Lower lobe of right lung (tissue), 2 donors: ENCODE measurements at regions not wholly inside any gene's neighbourhood (a gene's known extent, or its start where the extent isn't known, plus 50 kb on each side); places are given as distances from the start of the nearest gene placed in this dataset.

Experiments
- ATAC-seq, 2 donors: fragments of 200-7000 bp; cut with Tn5 transposase; one replicate each; pipeline ENCODE4 v1.9.1; 2020 to 2022; ENCODE audit warnings: mild to moderate bottlenecking in 2 of 2, moderate library complexity in 2 of 2
- DNase-seq: peaks from one replicate; pipeline ENCODE4 v3.0.0-alpha.2; 2020
- H3K27ac ChIP-seq: fragments of 200-600 bp; one replicate; pipeline ENCODE4 v1.8.0; 2022
- H3K27me3 ChIP-seq: fragments of 200-600 bp; one replicate; pipeline ENCODE4 v1.8.0; 2022; ENCODE audit warnings: low read depth
- H3K36me3 ChIP-seq: fragments of 200-600 bp; one replicate; pipeline ENCODE4 v1.8.0; 2022; ENCODE audit warnings: mild to moderate bottlenecking
- H3K4me1 ChIP-seq: fragments of 200-600 bp; one replicate; pipeline ENCODE4 v1.8.0; 2022
- H3K4me3 ChIP-seq: fragments of 200-600 bp; one replicate; pipeline ENCODE4 v1.8.0; 2022; ENCODE audit warnings: mild to moderate bottlenecking
- H3K9me3 ChIP-seq: fragments of 200-600 bp; one replicate; pipeline ENCODE4 v1.8.0; 2022
- CTCF ChIP-seq: fragments of 200-600 bp; IDR thresholded peaks from one replicate; pipeline ENCODE4 v1.8.0; 2022; ENCODE audit warnings: antibody characterized with exemption, mild to moderate bottlenecking
- intact Hi-C: fragments of 100-400 bp; cut with DNase I; formaldehyde crosslinking; loops from one replicate; pipeline ENCODE4 v1.11.0; 2022
- donor health status: DM: no; HTN: yes; CAD: no; lungs with severe emphysema.

DNA sequence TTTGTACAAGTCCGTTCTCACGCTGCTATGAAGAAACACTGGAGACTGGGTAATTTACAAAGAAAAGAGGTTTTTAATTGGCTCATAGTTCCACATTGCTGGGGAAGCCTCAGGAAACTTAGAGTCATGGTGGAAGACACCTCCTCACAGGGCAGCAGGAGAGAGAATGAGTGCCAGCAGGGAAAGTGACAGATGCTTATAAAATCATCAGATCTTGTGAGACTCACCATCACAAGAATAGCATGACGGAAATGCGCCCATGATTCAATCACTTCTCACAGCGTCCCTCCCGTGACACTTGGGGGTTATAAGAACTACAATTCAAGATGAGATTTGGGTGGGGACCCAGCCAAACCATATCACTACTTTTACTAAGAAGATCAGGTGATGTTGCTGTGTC is 285.8 kb downstream of the TMX3 start:
- Histone ChIP-seq H3K4me1 (no peaks in the 10 kb centered on the region), H3K9me3 (no peaks in the 10 kb centered on the region), H3K27ac (no peak overlapping the region), H3K27me3 (no peaks in the 10 kb centered on the region), H3K4me3 (no peak overlapping the region), H3K36me3 (no peaks in the 10 kb centered on the region)
- TF ChIP-seq CTCF: no peak
- DNase-seq (no peak), ATAC-seq (no peak)
- intact Hi-C loops: no loop called here

GRCh38 chr18:68428661-68429060 is 286.2 kb downstream of the TMX3 start:
- Histone ChIP-seq H3K27me3 (no peaks in the 10 kb centered on the region), H3K4me1 (no peaks in the 10 kb centered on the region), H3K4me3 (no peak overlapping the region), H3K36me3 (no peaks in the 10 kb centered on the region), H3K9me3 (no peaks in the 10 kb centered on the region), H3K27ac (no peak overlapping the region)
- intact Hi-C loops: no loop called here
- no peak for TF ChIP-seq CTCF
- no peak for ATAC-seq
- no peak for DNase-seq

GRCh38 chr18:68427951-68428401 is 286.9 kb downstream of the TMX3 start:
- no peaks in the 10 kb centered on the region for H3K4me1 ChIP-seq
- no peaks in the 10 kb centered on the region for H3K36me3 ChIP-seq
- ATAC-seq (no peak), DNase-seq (no peak)
- intact Hi-C loops: no loop called here
- no peak overlapping the region for H3K27ac ChIP-seq
- H3K4me3 ChIP-seq: no peak overlapping the region
- no peak for TF ChIP-seq CTCF
- no peaks in the 10 kb centered on the region for H3K9me3 ChIP-seq
- no peaks in the 10 kb centered on the region for H3K27me3 ChIP-seq

GRCh38 chr18:68426731-68427315 is 288.1 kb downstream of the TMX3 start:
- TF ChIP-seq CTCF: no peak
- Histone ChIP-seq H3K36me3 (no peaks in the 10 kb centered on the region), H3K4me3 (no peak overlapping the region), H3K4me1 (no peaks in the 10 kb centered on the region), H3K27ac (no peak overlapping the region), H3K27me3 (no peaks in the 10 kb centered on the region), H3K9me3 (no peaks in the 10 kb centered on the region)
- no peak for DNase-seq
- ATAC-seq: no peak
- intact Hi-C loops: no loop called here

DNA sequence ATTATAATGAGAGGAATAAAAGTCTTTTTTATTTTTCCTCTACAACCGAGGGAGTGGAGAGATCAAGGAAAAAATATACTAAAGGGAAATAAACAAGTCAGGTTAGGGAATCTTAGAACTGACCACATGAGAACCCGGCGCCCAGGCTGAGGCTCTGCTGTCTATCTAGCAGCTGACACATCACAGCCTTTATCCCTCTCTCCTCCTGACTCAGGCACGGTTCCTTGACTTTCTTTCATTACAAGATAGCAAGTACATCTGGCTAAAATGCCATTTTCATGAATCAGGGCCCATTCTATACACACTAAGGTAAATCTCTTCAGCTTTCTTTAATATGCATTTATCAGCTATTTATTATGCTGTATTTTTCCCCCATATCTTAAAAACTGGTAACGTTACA is 296.0 kb downstream of the TMX3 start:
- DNase-seq: no peak
- ATAC-seq: no peak
- no peak overlapping the region for H3K27ac ChIP-seq
- no peaks in the 10 kb centered on the region for H3K4me1 ChIP-seq
- no peaks in the 10 kb centered on the region for H3K36me3 ChIP-seq
- H3K27me3 ChIP-seq: no peaks in the 10 kb centered on the region
- no peaks in the 10 kb centered on the region for H3K9me3 ChIP-seq
- TF ChIP-seq CTCF: no peak
- no peak overlapping the region for H3K4me3 ChIP-seq
- intact Hi-C loops: no loop called here
